ENCODE measurements at regions not wholly inside any gene's neighbourhood (a gene's known extent, or its start where the extent isn't known, plus 50 kb on each side); places are given as distances from the start of the nearest gene placed in this dataset.

- no peak for TF ChIP-seq CTCF (IDR thresholded peaks at IDR 0.05)
- TF ChIP-seq POLR2A (IDR thresholded peaks at IDR 0.05): no peak
- TF ChIP-seq POLR2AphosphoS5 (IDR thresholded peaks at IDR 0.05): no peak
Measured at GRCh38 chr5:99702565-99702964, 773.8 kb upstream of the CHD1 start.
